H1 (cell line): ENCODE measurements at regions not wholly inside any gene's neighbourhood (a gene's known extent, or its start where the extent isn't known, plus 50 kb on each side); places are given as distances from the start of the nearest gene placed in this dataset.
"Not testable (repeated sequence)": the region's sequence is repeated elsewhere in the genome, so short reads cannot be mapped to it uniquely, and the experiment has no call there.

Experiments used
- POLR2A ChIP-seq, 2 experiments: IDR thresholded peaks; 1 replicate in 1 of 2; 2 replicates in 1 of 2; pipeline ENCODE4 v1.6.1; 2011; ENCODE audit warnings: low read depth in 2 of 2, low read length in 2 of 2, mild to moderate bottlenecking in 2 of 2; ENCODE audit errors: control extremely low read depth in 1 of 2
- TF ChIP-seq, protein P1 (sequence below), 3 experiments: IDR thresholded peaks; 1 replicate in 2 of 3; 2 replicates in 1 of 3; pipeline versions ENCODE4 v1.5.1 to v1.6.1; 2011; ENCODE audit warnings: low read length in 3 of 3, mild to moderate bottlenecking in 3 of 3, inconsistent platforms in 2 of 3, low read depth in 1 of 3, moderate library complexity in 1 of 3; ENCODE audit not compliant: insufficient read depth in 1 of 3; ENCODE audit errors: control extremely low read depth in 1 of 3

DNA sequence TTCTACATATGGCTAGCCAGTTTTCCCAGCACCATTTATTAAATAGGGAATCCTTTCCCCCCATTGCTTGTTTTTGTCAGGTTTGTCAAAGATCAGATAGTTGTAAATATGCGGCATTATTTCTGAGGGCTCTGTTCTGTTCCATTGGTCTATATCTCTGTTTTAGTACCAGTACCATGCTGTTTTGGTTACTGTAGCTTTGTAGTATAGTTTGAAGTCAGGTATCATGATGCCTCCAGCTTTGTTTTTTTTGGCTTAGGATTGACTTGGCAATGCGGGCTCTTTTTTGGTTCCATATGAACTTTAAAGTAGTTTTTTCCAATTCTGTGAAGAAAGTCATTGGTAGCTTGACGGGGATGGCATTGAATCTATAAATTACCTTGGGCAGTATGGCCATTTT, 60.0 kb upstream of the GPC3 start:
- TF ChIP-seq POLR2A (IDR thresholded peaks at IDR 0.05; ENCODE audit: control extremely low read depth in 1 of 2, low read depth in 2 of 2, low read length in 2 of 2) = not testable (repeated sequence)
- TF ChIP-seq, protein P1, sequence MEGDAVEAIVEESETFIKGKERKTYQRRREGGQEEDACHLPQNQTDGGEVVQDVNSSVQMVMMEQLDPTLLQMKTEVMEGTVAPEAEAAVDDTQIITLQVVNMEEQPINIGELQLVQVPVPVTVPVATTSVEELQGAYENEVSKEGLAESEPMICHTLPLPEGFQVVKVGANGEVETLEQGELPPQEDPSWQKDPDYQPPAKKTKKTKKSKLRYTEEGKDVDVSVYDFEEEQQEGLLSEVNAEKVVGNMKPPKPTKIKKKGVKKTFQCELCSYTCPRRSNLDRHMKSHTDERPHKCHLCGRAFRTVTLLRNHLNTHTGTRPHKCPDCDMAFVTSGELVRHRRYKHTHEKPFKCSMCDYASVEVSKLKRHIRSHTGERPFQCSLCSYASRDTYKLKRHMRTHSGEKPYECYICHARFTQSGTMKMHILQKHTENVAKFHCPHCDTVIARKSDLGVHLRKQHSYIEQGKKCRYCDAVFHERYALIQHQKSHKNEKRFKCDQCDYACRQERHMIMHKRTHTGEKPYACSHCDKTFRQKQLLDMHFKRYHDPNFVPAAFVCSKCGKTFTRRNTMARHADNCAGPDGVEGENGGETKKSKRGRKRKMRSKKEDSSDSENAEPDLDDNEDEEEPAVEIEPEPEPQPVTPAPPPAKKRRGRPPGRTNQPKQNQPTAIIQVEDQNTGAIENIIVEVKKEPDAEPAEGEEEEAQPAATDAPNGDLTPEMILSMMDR (IDR thresholded peaks at IDR 0.05; ENCODE audit: control extremely low read depth in 1 of 3, insufficient read depth in 1 of 3, low read depth in 1 of 3, low read length in 3 of 3) = not testable (repeated sequence)
